CD4-positive, alpha-beta memory T cell (primary cell): ENCODE measurements at regions not wholly inside any gene's neighbourhood (a gene's known extent, or its start where the extent isn't known, plus 50 kb on each side); places are given as distances from the start of the nearest gene placed in this dataset.

Experiments
- CTCF ChIA-PET: fragments of 350-600 bp; sonication (Branson Sonifier 250); formaldehyde crosslinking; loops from one replicate; lab custom pipeline; 2021; ENCODE audit warnings: inconsistent platforms; ENCODE audit not compliant: partially characterized antibody; lab: Charles Lee
- POLR2A ChIA-PET: fragments of 350-600 bp; sonication (Branson Sonifier 250); formaldehyde crosslinking; loops from one replicate; lab custom pipeline; 2021; ENCODE audit not compliant: partially characterized antibody; lab: Charles Lee
- DNase-seq, 5 donors: peaks; one replicate each; pipeline versions ENCODE4 v3.0.0 to v3.0.0-alpha.2; 2020 to 2022; ENCODE audit warnings: mixed read lengths in 1 of 5
- H3K27ac ChIP-seq: one replicate; pipeline ENCODE4 v1.7.0; 2013; ENCODE audit warnings: low read depth, low read length
- H3K27me3 ChIP-seq: 2 replicates; pipeline ENCODE4 v1.7.0; 2013; ENCODE audit warnings: mild to moderate bottlenecking, low read length, moderate library complexity; ENCODE audit not compliant: insufficient read depth
- H3K36me3 ChIP-seq: 2 replicates; pipeline ENCODE4 v1.7.0; 2013; ENCODE audit warnings: mild to moderate bottlenecking, low read length, moderate library complexity; ENCODE audit not compliant: insufficient read depth
- H3K4me1 ChIP-seq: 2 replicates; pipeline ENCODE4 v1.7.0; 2013; ENCODE audit warnings: mild to moderate bottlenecking, low read length, moderate library complexity; ENCODE audit not compliant: insufficient read depth
- H3K4me3 ChIP-seq, 2 donors: one replicate each; pipeline ENCODE4 v1.7.0; 2013; ENCODE audit warnings: low read length in 2 of 2, mild to moderate bottlenecking in 1 of 2
- H3K9me3 ChIP-seq, 2 donors: one replicate each; pipeline ENCODE4 v1.7.0; 2013; ENCODE audit warnings: low read length in 2 of 2, control low read depth in 1 of 2; ENCODE audit not compliant: control insufficient read depth in 1 of 2
- H3K27ac Mint-ChIP-seq, 7 donors: one replicate each; pipeline ENCODE4 v1.8.0; 2020 to 2021; ENCODE audit warnings: mixed read lengths in 7 of 7, mild to moderate bottlenecking in 6 of 7, inconsistent platforms in 3 of 7, moderate library complexity in 3 of 7
- H3K27me3 Mint-ChIP-seq, 2 donors: one replicate each; pipeline ENCODE4 v1.8.0; 2020 to 2021; ENCODE audit warnings: mixed read lengths in 2 of 2
- H3K36me3 Mint-ChIP-seq, 2 donors: one replicate each; pipeline ENCODE4 v1.8.0; 2020 to 2021; ENCODE audit warnings: mixed read lengths in 2 of 2, inconsistent platforms in 1 of 2, mild to moderate bottlenecking in 1 of 2
- H3K4me1 Mint-ChIP-seq, 4 donors: one replicate each; pipeline ENCODE4 v1.8.0; 2020 to 2021; ENCODE audit warnings: mixed read lengths in 4 of 4, mild to moderate bottlenecking in 1 of 4
- H3K4me3 Mint-ChIP-seq, 8 donors: one replicate each; pipeline ENCODE4 v1.8.0; 2020 to 2021; ENCODE audit warnings: mixed read lengths in 8 of 8, mild to moderate bottlenecking in 7 of 8, moderate library complexity in 6 of 8, inconsistent platforms in 3 of 8
- H3K9me3 Mint-ChIP-seq, 8 donors: one replicate each; pipeline ENCODE4 v1.8.0; 2020 to 2021; ENCODE audit warnings: mixed read lengths in 8 of 8, mild to moderate bottlenecking in 5 of 8, inconsistent platforms in 3 of 8, moderate library complexity in 1 of 8
- intact Hi-C: fragments of 100-400 bp; cut with micrococcal nuclease; formaldehyde crosslinking; loops from one replicate; pipeline ENCODE4 v1.15.1; 2023

DNA sequence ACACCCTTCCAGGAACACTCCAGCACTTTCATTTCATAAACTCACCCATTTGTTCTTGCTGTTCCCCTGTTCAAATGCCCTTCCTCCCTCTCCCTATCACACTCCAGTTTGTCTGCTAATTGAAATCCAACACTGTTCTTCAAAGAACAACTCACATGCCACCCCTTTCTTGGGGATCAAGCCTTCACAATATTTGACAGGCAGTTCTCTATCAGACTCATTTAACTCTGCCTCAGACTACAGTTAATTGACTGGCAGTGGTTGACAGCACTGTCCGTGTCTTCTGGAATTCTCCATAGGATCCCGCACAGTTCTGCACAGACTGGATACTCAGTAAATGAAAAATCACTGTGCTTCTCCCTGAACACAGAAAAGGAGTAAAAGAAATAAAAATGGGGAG lies 87.8 kb downstream of the PMP22 start:
- peaks cover 8% of the 10 kb centered on the region in 2 donors for H3K27me3 Mint-ChIP-seq
- CTCF ChIA-PET: interaction anchor here (1.3 kb wide), 1 partner anchor 13 kb away, joined by 4 read pairs; no protein-coding TSS in a partner anchor
- no peaks in the 10 kb centered on the region for H3K4me1 Mint-ChIP-seq
- Histone ChIP-seq H3K4me1 (no peaks in the 10 kb centered on the region), H3K9me3 (no peaks in the 10 kb centered on the region), H3K27ac (no peak overlapping the region), H3K36me3 (no peaks in the 10 kb centered on the region), H3K4me3 (no peak overlapping the region), H3K27me3 (no peaks in the 10 kb centered on the region)
- no peak for DNase-seq
- no peaks in the 10 kb centered on the region for H3K36me3 Mint-ChIP-seq
- H3K9me3 Mint-ChIP-seq: peaks cover 0 to 4% (median 0%) of the 10 kb centered on the region in 8 donors
- intact Hi-C loops: no loop called here
- POLR2A ChIA-PET: interaction anchor here (0.8 kb wide), 1 partner anchor 1212 kb away, joined by 3 read pairs; no protein-coding TSS in a partner anchor
- no peak overlapping the region for H3K4me3 Mint-ChIP-seq
- no peak overlapping the region for H3K27ac Mint-ChIP-seq

DNA sequence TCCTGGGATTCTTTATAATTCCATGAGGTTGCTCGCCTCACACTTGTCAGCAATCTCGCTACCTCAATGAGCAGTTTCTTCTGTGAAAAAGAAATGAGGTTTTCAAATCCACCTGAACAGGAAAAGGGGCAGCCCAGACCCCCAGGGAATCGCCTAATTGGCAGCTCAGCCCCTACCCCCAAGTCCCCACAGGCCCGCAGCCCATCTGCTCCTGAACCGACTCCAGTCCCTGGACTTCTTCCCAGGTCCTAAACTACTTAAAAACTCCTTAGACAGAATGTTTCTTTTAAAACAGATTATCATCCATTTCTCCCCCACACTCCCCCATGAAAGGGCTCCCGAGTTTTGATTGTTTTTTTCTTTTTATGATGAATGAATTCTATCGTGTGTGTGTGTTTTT lies 89.8 kb downstream of the PMP22 start:
- Histone ChIP-seq H3K27ac (no peak overlapping the region), H3K4me3 (no peak overlapping the region), H3K9me3 (no peaks in the 10 kb centered on the region), H3K4me1 (no peaks in the 10 kb centered on the region), H3K36me3 (no peaks in the 10 kb centered on the region), H3K27me3 (no peaks in the 10 kb centered on the region)
- intact Hi-C loops: no loop called here
- DNase-seq: no peak
- CTCF ChIA-PET: no interaction called here
- Mint-ChIP-seq H3K36me3 (no peaks in the 10 kb centered on the region), H3K9me3 (peaks cover 0 to 4% (median 0%) of the 10 kb centered on the region in 8 donors), H3K4me1 (no peaks in the 10 kb centered on the region), H3K4me3 (no peak overlapping the region), H3K27ac (no peak overlapping the region), H3K27me3 (peaks cover 10 to 17% of the 10 kb centered on the region in 2 donors)
- POLR2A ChIA-PET: no interaction called here

DNA sequence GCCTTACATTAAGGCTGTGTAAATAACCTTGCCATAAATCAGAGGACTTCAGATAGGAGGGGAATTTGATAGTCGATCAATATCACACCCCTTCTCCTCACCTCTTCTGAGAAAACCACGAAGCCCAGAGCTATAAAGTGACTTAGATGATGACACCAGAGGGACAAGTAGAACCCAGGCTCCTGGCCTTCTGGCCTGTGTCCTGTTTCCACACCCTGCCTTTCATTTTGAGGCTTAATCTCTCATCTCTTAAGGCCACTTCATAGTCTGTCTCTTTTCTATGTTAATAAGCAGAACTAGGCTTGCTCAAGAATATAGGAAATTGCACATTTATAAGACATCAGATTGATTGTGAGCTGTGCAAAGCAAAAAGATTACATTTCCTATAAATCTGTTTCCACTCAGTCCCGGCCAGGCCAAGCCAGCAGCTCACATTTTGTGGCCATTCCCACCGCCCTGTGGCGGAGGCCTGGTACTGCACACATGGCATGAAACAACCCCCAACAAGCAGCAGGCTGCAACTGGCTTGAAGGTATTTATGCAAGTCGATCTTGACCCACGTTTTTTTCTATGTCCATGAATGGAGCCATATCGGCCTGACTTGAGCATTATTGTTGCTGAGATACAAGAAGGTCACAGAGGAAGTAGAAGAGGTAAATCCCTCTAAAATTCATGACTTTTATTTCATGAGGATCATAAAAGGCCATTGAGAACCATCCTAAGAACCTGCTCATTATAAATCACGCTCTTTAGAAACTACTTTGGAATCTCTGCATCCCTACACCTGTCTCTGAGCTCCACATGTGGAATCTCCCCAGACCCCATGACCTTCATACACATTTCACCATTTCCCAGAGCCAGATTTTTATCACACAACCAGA lies 93.7 kb downstream of the PMP22 start:
- H3K27me3 ChIP-seq: no peaks in the 10 kb centered on the region
- H3K9me3 ChIP-seq: no peaks in the 10 kb centered on the region
- CTCF ChIA-PET: no interaction called here
- Mint-ChIP-seq H3K4me3 (no peak overlapping the region), H3K4me1 (no peaks in the 10 kb centered on the region), H3K27me3 (peaks cover 12 to 19% of the 10 kb centered on the region in 2 donors), H3K36me3 (no peaks in the 10 kb centered on the region), H3K9me3 (no peaks in the 10 kb centered on the region), H3K27ac (no peak overlapping the region)
- POLR2A ChIA-PET: no interaction called here
- H3K4me3 ChIP-seq: no peak overlapping the region
- no peaks in the 10 kb centered on the region for H3K4me1 ChIP-seq
- intact Hi-C loops: no loop called here
- H3K36me3 ChIP-seq: no peaks in the 10 kb centered on the region
- no peak overlapping the region for H3K27ac ChIP-seq
- DNase-seq: no peak

DNA sequence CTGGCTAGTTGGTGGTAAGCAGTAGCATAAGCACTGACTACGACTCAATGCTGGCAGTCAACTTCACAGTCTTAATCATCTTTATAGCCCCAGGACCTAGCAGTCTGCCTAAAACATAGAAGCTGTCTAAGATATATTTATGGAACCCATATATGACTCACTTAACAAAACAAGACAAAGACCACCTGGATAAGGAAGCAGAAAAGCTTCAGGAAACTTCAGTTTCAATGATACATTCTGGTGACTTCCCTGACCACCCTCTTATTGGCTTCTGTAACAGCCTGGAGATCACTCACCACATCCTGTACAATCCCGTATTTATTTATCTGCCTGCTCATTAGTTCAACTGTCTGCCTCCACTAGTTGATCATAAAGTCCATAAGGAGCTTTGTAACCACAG lies 95.5 kb downstream of the PMP22 start:
- ChIA-PET POLR2A (no interaction called here), CTCF (no interaction called here)
- Histone ChIP-seq H3K9me3 (no peaks in the 10 kb centered on the region), H3K27ac (no peak overlapping the region), H3K4me1 (no peaks in the 10 kb centered on the region), H3K36me3 (no peaks in the 10 kb centered on the region), H3K4me3 (no peak overlapping the region), H3K27me3 (no peaks in the 10 kb centered on the region)
- no peak for DNase-seq
- Mint-ChIP-seq H3K27me3 (peaks cover 12 to 17% of the 10 kb centered on the region in 2 donors), H3K36me3 (no peaks in the 10 kb centered on the region), H3K4me1 (no peaks in the 10 kb centered on the region), H3K27ac (no peak overlapping the region), H3K4me3 (no peak overlapping the region), H3K9me3 (no peaks in the 10 kb centered on the region)
- intact Hi-C loops: no loop called here

DNA sequence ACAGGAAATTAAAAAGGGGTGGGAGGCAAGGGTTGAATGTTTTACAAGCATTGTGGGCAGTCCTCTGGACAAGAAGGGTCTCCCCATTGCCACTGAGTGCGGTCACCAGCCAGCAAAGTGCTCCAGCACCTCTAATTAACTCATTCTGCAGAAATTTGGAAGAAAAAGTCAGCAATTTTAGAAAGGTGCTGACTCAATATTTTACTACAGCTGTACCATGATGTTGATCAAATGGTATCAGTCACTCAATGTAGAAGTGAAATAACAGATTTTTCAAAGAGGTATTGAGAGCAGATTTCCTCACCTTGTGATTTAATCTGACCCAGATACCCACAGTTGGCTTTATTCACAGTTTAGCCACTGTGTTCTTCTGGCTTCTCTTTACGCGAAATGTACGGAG lies 96.7 kb downstream of the PMP22 start:
- no peaks in the 10 kb centered on the region for H3K4me1 Mint-ChIP-seq
- no peak overlapping the region for H3K4me3 Mint-ChIP-seq
- POLR2A ChIA-PET: no interaction called here

DNA sequence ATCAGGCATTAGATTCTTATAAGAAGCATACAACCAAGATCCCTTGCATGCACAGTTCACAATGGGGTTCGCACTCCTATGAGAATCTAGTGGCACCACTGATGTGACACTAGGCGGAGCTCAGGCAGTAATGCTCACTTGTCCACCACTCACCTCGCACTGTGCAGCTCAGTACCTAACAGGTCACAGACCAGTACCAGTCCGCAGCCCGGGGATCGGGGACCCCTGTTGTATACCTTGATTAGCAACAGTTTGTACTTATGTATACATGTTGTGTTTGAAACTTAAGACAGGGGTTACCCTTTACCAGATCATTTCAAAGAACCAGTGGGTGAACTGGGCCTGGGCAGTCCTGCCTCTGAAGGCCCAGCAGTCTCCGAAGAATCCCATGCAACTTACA lies 103.7 kb downstream of the PMP22 start:
- H3K4me3 ChIP-seq: no peak overlapping the region
- ChIA-PET POLR2A (no interaction called here), CTCF (no interaction called here)
- H3K27ac Mint-ChIP-seq: no peak overlapping the region
- no peak overlapping the region for H3K4me3 Mint-ChIP-seq
- DNase-seq: no peak
- no peaks in the 10 kb centered on the region for H3K36me3 ChIP-seq
- no peaks in the 10 kb centered on the region for H3K9me3 Mint-ChIP-seq
- H3K27me3 ChIP-seq: no peaks in the 10 kb centered on the region
- intact Hi-C loops: no loop called here
- H3K4me1 ChIP-seq: no peaks in the 10 kb centered on the region
- peaks cover 13 to 25% of the 10 kb centered on the region in 2 donors for H3K27me3 Mint-ChIP-seq
- no peaks in the 10 kb centered on the region for H3K9me3 ChIP-seq
- H3K4me1 Mint-ChIP-seq: no peaks in the 10 kb centered on the region
- H3K27ac ChIP-seq: no peak overlapping the region
- H3K36me3 Mint-ChIP-seq: no peaks in the 10 kb centered on the region

More for the DNA sequence above, 96.7 kb downstream of the PMP22 start:
- Mint-ChIP-seq H3K27me3 (peaks cover 9 to 17% of the 10 kb centered on the region in 2 donors), H3K27ac (no peak overlapping the region), H3K36me3 (no peaks in the 10 kb centered on the region), H3K9me3 (no peaks in the 10 kb centered on the region)
- Histone ChIP-seq H3K27ac (no peak overlapping the region), H3K4me3 (no peak overlapping the region), H3K27me3 (no peaks in the 10 kb centered on the region), H3K9me3 (no peaks in the 10 kb centered on the region), H3K4me1 (no peaks in the 10 kb centered on the region), H3K36me3 (no peaks in the 10 kb centered on the region)
- DNase-seq: no peak
- intact Hi-C loops: no loop called here
- CTCF ChIA-PET: interaction anchor here (1.0 kb wide), 1 partner anchor 22 kb away, joined by 3 read pairs; no protein-coding TSS in a partner anchor

DNA sequence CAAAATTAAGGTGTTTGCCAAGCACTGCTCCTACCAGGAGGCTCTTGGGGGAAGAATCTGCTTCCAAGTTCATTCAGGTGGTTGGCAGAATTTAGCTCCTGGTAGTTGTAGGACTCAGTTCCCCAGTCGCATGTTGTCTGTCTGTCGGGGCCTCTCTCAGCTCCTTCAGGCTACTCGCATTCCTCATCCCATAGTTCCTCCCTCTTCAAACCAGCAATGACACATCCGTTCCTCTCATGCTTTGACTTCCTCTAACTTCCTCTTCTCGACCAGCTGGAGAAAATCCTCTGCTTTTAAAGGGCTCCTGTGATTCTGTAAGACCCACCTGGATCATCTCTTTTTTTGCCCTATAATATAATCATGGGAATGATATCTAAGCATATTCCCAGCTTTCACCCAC lies 108.1 kb downstream of the PMP22 start:
- Histone ChIP-seq H3K27me3 (no peaks in the 10 kb centered on the region), H3K4me1 (no peaks in the 10 kb centered on the region), H3K4me3 (no peak overlapping the region), H3K27ac (no peak overlapping the region), H3K36me3 (no peaks in the 10 kb centered on the region), H3K9me3 (no peaks in the 10 kb centered on the region)
- Mint-ChIP-seq H3K27me3 (peaks cover 21 to 26% of the 10 kb centered on the region in 2 donors), H3K4me1 (no peaks in the 10 kb centered on the region), H3K27ac (no peak overlapping the region), H3K36me3 (no peaks in the 10 kb centered on the region), H3K4me3 (no peak overlapping the region), H3K9me3 (peaks cover 0 to 5% (median 0%) of the 10 kb centered on the region in 8 donors)
- intact Hi-C loops: no loop called here
- ChIA-PET POLR2A (no interaction called here), CTCF (interaction anchor here (1.0 kb wide), 1 partner anchor 9 kb away, joined by 3 read pairs; no protein-coding TSS in a partner anchor)
- DNase-seq: no peak
